GM23338 (cell line): ENCODE measurements at regions not wholly inside any gene's neighbourhood (a gene's known extent, or its start where the extent isn't known, plus 50 kb on each side); places are given as distances from the start of the nearest gene placed in this dataset.
"Not testable (repeated sequence)": the region's sequence is repeated elsewhere in the genome, so short reads cannot be mapped to it uniquely, and the experiment has no call there.

Experiments
- ATAC-seq: fragments of 200-7000 bp; cut with Tn5 transposase; 3 replicates; pipeline ENCODE4 v1.9.1; 2020
- DNase-seq: peaks from one replicate; pipeline ENCODE4 v3.0.0-alpha.2; 2015; ENCODE audit warnings: low spot score
- H2AFZ ChIP-seq: fragments of 200-600 bp; sonication (generic); 2 replicates; pipeline ENCODE4 v1.8.0; 2016; ENCODE audit warnings: antibody characterized with exemption, mild to moderate bottlenecking, moderate library complexity
- H3F3A ChIP-seq: fragments of 200-600 bp; sonication (generic); replicated peaks from 2 replicates; pipeline ENCODE4 v1.8.0; 2017; ENCODE audit warnings: antibody characterized with exemption, mixed run types, low read depth
- H3K27ac ChIP-seq: fragments of 200-600 bp; sonication (generic); 2 replicates; pipeline ENCODE4 v1.6.1; 2016; ENCODE audit warnings: low read depth
- H3K27me3 ChIP-seq: fragments of 200-600 bp; sonication (generic); 2 replicates; pipeline ENCODE4 v1.8.0; 2016; ENCODE audit warnings: mild to moderate bottlenecking, mixed run types, moderate library complexity; ENCODE audit not compliant: insufficient read depth
- H3K36me3 ChIP-seq: fragments of 200-600 bp; sonication (generic); 2 replicates; pipeline ENCODE4 v1.8.0; 2016; ENCODE audit warnings: mild to moderate bottlenecking; ENCODE audit not compliant: insufficient read depth
- H3K4me1 ChIP-seq: fragments of 200-600 bp; sonication (generic); 2 replicates; pipeline ENCODE4 v1.8.0; 2016; ENCODE audit warnings: mild to moderate bottlenecking, moderate library complexity; ENCODE audit not compliant: insufficient read depth
- H3K4me2 ChIP-seq: fragments of 200-600 bp; sonication (generic); 2 replicates; pipeline ENCODE4 v1.7.1; 2017; ENCODE audit warnings: mixed run types
- H3K4me3 ChIP-seq: fragments of 200-600 bp; sonication (generic); 2 replicates; pipeline ENCODE4 v1.6.1; 2016; ENCODE audit warnings: mixed run types
- H3K79me2 ChIP-seq: fragments of 200-600 bp; sonication (generic); replicated peaks from 2 replicates; pipeline ENCODE4 v1.8.0; 2017; ENCODE audit warnings: mild to moderate bottlenecking; ENCODE audit not compliant: insufficient read depth
- H3K9me2 ChIP-seq: fragments of 200-600 bp; sonication (generic); 2 replicates; pipeline ENCODE4 v1.8.0; 2017; ENCODE audit not compliant: insufficient read depth
- H4K20me1 ChIP-seq: fragments of 200-600 bp; sonication (generic); replicated peaks from 2 replicates; pipeline ENCODE4 v1.8.0; 2017; ENCODE audit warnings: mild to moderate bottlenecking; ENCODE audit not compliant: insufficient read depth
- H3K27ac Mint-ChIP-seq: 2 replicates; pipeline ENCODE4 v1.8.0; 2020; ENCODE audit warnings: inconsistent platforms, mild to moderate bottlenecking, moderate library complexity, mixed read lengths
- H3K27me3 Mint-ChIP-seq: 3 replicates; pipeline ENCODE4 v1.8.0; 2022; ENCODE audit warnings: low read depth, mild to moderate bottlenecking, moderate library complexity, mixed read lengths, inconsistent platforms; ENCODE audit not compliant: insufficient read depth, poor library complexity
- H3K36me3 Mint-ChIP-seq: 3 replicates; pipeline ENCODE4 v1.8.0; 2021; ENCODE audit warnings: low read depth, mild to moderate bottlenecking, inconsistent platforms, moderate library complexity, mixed read lengths
- H3K4me1 Mint-ChIP-seq: 3 replicates; pipeline ENCODE4 v1.8.0; 2020; ENCODE audit warnings: mild to moderate bottlenecking, inconsistent platforms, mixed read lengths
- H3K4me3 Mint-ChIP-seq: 3 replicates; pipeline ENCODE4 v1.8.0; 2021; ENCODE audit warnings: moderate library complexity, mild to moderate bottlenecking, inconsistent platforms, mixed read lengths
- H3K9me3 Mint-ChIP-seq: 3 replicates; pipeline ENCODE4 v1.8.0; 2020; ENCODE audit warnings: moderate library complexity, mild to moderate bottlenecking, inconsistent platforms, mixed read lengths
- CREB1 ChIP-seq: fragments of 250-450 bp; sonication (Bioruptor Pico); IDR thresholded peaks from 2 replicates; pipeline ENCODE4 v1.5.0; 2020; ENCODE audit warnings: low read depth, mild to moderate bottlenecking, moderate library complexity
- EZH2 ChIP-seq: fragments of 200-600 bp; sonication (generic); IDR thresholded peaks from one replicate; pipeline ENCODE4 v1.8.0; 2017; ENCODE audit warnings: antibody characterized with exemption, mild to moderate bottlenecking, low read depth; ENCODE audit not compliant: unreplicated experiment
- EZH2phosphoT487 ChIP-seq: fragments of 200-600 bp; sonication (generic); IDR thresholded peaks from one replicate; pipeline ENCODE4 v1.8.1; 2018; ENCODE audit warnings: antibody characterized with exemption; ENCODE audit not compliant: unreplicated experiment
- NANOG ChIP-seq: IDR thresholded peaks from 2 replicates; pipeline ENCODE4 v1.6.1; 2016; ENCODE audit warnings: antibody characterized with exemption, borderline replicate concordance
- STAT1 ChIP-seq: IDR thresholded peaks from one replicate; pipeline ENCODE4 v1.6.1; 2016; ENCODE audit warnings: antibody characterized with exemption; ENCODE audit not compliant: unreplicated experiment
- ZNF331 ChIP-seq: fragments of 250-450 bp; sonication (Bioruptor Pico); IDR thresholded peaks from 2 replicates; pipeline ENCODE4 v1.5.0; 2020; ENCODE audit warnings: low read depth, mild to moderate bottlenecking, moderate library complexity
- TF ChIP-seq, protein P1 (sequence below), 2 experiments: fragments of 200-600 bp in 1 of 2; sonication (generic) in 1 of 2; conservative IDR thresholded peaks; 2 replicates each; pipeline versions ENCODE4 v1.5.1 to v1.6.1; 2016 to 2017; ENCODE audit warnings: antibody characterized with exemption in 2 of 2, low read depth in 2 of 2, mild to moderate bottlenecking in 2 of 2, moderate library complexity in 1 of 2

DNA sequence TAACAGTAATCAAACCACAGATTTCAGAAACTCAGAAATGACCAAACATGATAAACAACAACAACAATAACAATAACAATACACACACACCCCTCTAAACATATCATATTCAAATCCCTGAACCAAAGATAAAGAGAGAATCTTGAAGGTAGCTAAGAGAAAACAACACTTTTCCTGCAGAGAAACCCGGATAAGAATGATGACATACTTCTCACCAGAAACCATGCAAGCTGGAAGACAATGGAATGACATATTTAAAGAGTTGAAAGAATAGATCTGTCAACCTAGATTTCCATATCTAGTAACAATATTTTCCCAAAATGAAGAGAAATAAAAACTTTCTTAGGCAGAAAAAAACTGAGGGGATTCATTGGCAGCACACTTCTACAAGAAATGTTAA, 138.1 kb downstream of the LIG4 start:
- H3F3A ChIP-seq, result no peaks in the 10 kb centered on the region
- no peak overlapping the region for H3K4me3 Mint-ChIP-seq

DNA sequence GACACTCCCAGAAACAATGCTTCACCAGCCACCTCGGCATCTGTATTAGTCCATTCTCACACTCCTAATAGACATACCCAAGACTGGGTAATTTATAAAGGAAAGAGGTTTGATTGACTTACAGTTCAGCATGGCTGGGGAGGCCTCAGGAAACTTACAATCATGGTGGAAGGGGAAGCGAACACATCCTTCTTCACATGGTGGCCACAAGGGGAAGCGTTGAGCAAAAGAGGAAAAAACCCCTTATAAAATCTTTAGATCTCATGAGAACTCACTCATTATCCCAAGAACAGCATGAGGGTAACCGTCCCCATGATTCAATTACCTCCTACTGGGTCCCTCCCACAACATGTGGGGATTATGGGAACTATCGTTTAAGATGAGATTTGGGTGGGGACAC, 140.9 kb downstream of the LIG4 start:
- H3K27ac ChIP-seq, H3K4me1 Mint-ChIP-seq, H3K27ac Mint-ChIP-seq, H3K27me3 Mint-ChIP-seq, H3K4me3 ChIP-seq, H3K27me3 ChIP-seq, H3K4me3 Mint-ChIP-seq, H3K4me2 ChIP-seq, ATAC-seq, H3F3A ChIP-seq, H2AFZ ChIP-seq, H3K4me1 ChIP-seq, H3K9me2 ChIP-seq, H4K20me1 ChIP-seq, H3K79me2 ChIP-seq, H3K36me3 ChIP-seq: not testable (repeated sequence)
- TF ChIP-seq, protein P1, sequence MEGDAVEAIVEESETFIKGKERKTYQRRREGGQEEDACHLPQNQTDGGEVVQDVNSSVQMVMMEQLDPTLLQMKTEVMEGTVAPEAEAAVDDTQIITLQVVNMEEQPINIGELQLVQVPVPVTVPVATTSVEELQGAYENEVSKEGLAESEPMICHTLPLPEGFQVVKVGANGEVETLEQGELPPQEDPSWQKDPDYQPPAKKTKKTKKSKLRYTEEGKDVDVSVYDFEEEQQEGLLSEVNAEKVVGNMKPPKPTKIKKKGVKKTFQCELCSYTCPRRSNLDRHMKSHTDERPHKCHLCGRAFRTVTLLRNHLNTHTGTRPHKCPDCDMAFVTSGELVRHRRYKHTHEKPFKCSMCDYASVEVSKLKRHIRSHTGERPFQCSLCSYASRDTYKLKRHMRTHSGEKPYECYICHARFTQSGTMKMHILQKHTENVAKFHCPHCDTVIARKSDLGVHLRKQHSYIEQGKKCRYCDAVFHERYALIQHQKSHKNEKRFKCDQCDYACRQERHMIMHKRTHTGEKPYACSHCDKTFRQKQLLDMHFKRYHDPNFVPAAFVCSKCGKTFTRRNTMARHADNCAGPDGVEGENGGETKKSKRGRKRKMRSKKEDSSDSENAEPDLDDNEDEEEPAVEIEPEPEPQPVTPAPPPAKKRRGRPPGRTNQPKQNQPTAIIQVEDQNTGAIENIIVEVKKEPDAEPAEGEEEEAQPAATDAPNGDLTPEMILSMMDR (conservative IDR thresholded peaks at IDR 0.05; ENCODE audit: low read depth in 2 of 2), result peak; percentile 47 to 67
- Mint-ChIP-seq H3K9me3 (peaks cover 42% of the 10 kb centered on the region), H3K36me3 (peaks cover 25% of the 10 kb centered on the region)
- DNase-seq, result peak; percentile 42

More for the DNA sequence above, 138.1 kb downstream of the LIG4 start:
- Histone ChIP-seq H3K4me2 (no peak overlapping the region), H3K27me3 (no peaks in the 10 kb centered on the region), H3K36me3 (no peaks in the 10 kb centered on the region), H3K27ac (no peak overlapping the region), H4K20me1 (no peaks in the 10 kb centered on the region), H2AFZ (no peak overlapping the region), H3K4me1 (peaks cover 8% of the 10 kb centered on the region; the same call in 1 of the 2 replicates), H3K9me2 (peaks cover 7% of the 10 kb centered on the region), H3K79me2 (no peaks in the 10 kb centered on the region), H3K4me3 (no peak overlapping the region)
- Mint-ChIP-seq H3K9me3 (peaks cover 31% of the 10 kb centered on the region), H3K4me1 (peaks cover 3% of the 10 kb centered on the region; the same call in 2 of the 3 replicates), H3K27ac (no peak overlapping the region), H3K36me3 (peaks cover 20% of the 10 kb centered on the region), H3K27me3 (no peaks in the 10 kb centered on the region)
- no peak for TF ChIP-seq EZH2phosphoT487
- DNase-seq, result no peak
- no peak for ATAC-seq

DNA sequence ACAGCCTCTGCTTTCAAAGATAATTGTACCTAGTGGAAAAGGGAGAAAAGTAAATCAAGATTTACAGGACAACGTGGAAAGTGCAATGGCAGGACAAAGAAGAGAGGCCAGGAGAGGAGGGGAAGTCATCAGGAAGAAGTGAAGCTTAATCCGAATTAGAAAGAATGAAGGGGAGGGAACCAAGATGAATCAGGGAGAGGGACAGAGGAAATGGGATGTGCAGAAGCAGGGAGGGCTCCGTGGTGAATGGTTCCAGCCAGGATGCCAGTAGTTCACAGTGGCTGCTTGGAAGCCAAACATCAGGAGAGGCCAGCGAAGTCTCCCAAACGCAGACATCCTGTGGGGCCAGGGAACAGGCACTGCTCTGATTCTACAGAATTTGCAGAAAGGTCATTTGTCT, 144.4 kb downstream of the LIG4 start:
- no peak for TF ChIP-seq STAT1
- no peak for TF ChIP-seq EZH2
- TF ChIP-seq ZNF331 (CRISPR knock-in tag), result no peak
- TF ChIP-seq NANOG, result no peak
- no peak for TF ChIP-seq CREB1 (CRISPR knock-in tag)
- Histone ChIP-seq H2AFZ (peak overlapping the region; percentile 90), H3K36me3 (peaks cover 7% of the 10 kb centered on the region; the same call in 1 of the 2 replicates), H4K20me1 (no peaks in the 10 kb centered on the region), H3F3A (no peaks in the 10 kb centered on the region), H3K4me1 (no peaks in the 10 kb centered on the region), H3K79me2 (no peaks in the 10 kb centered on the region), H3K4me3 (no peak overlapping the region), H3K9me2 (peaks cover 7% of the 10 kb centered on the region; the same call in 1 of the 2 replicates), H3K4me2 (no peak overlapping the region), H3K27ac (no peak overlapping the region), H3K27me3 (no peaks in the 10 kb centered on the region)
- ATAC-seq (no peak), DNase-seq (peak; percentile 18)
- Mint-ChIP-seq H3K4me1 (peaks cover 7% of the 10 kb centered on the region), H3K9me3 (peaks cover 46% of the 10 kb centered on the region), H3K4me3 (no peak overlapping the region), H3K27me3 (peaks cover 2% of the 10 kb centered on the region), H3K36me3 (peaks cover 34% of the 10 kb centered on the region), H3K27ac (no peak overlapping the region)
